ENCODE measurements at regions not wholly inside any gene's neighbourhood (a gene's known extent, or its start where the extent isn't known, plus 50 kb on each side); places are given as distances from the start of the nearest gene placed in this dataset.

- DNase-seq (ENCODE audit: low read depth) = no peak
- no peak for TF ChIP-seq CTCF (conservative IDR thresholded peaks at IDR 0.05; ENCODE audit: control insufficient read depth, insufficient read depth, low read depth, low read length)
- H3K4me3 ChIP-seq (ENCODE audit: control insufficient read depth, low read depth, low read length) = no peak overlapping the region
Measured at GRCh38 chr4:170623899-170624298, 534.1 kb upstream of the AADAT start.

- DNase-seq (ENCODE audit: low read depth) = peak; percentile 27
- no peak for TF ChIP-seq CTCF (conservative IDR thresholded peaks at IDR 0.05; ENCODE audit: control insufficient read depth, insufficient read depth, low read depth, low read length)
- H3K4me3 ChIP-seq (ENCODE audit: control insufficient read depth, low read depth, low read length) = no peak overlapping the region
Measured at GRCh38 chr4:170610434-170610833, 520.7 kb upstream of the AADAT start.

GRCh38 chr4:170599894-170600293, 510.1 kb upstream of the AADAT start:
- no peak for DNase-seq (ENCODE audit: low read depth)
- H3K4me3 ChIP-seq (ENCODE audit: control insufficient read depth, low read depth, low read length) = no peak overlapping the region
- no peak for TF ChIP-seq CTCF (conservative IDR thresholded peaks at IDR 0.05; ENCODE audit: control insufficient read depth, insufficient read depth, low read depth, low read length)

- H3K4me3 ChIP-seq (ENCODE audit: control insufficient read depth, low read depth, low read length) = no peak overlapping the region
- DNase-seq (ENCODE audit: low read depth) = peak; percentile 58
- TF ChIP-seq CTCF (conservative IDR thresholded peaks at IDR 0.05; ENCODE audit: control insufficient read depth, insufficient read depth, low read depth, low read length) = no peak
Measured at GRCh38 chr4:170591076-170591475, 501.3 kb upstream of the AADAT start.

GRCh38 chr4:170589597-170590191, 499.9 kb upstream of the AADAT start:
- peak; percentile 58 for DNase-seq (ENCODE audit: low read depth)
- TF ChIP-seq CTCF (conservative IDR thresholded peaks at IDR 0.05; ENCODE audit: control insufficient read depth, insufficient read depth, low read depth, low read length) = peak; percentile 39
- no peak overlapping the region for H3K4me3 ChIP-seq (ENCODE audit: control insufficient read depth, low read depth, low read length)

- no peak for TF ChIP-seq CTCF (conservative IDR thresholded peaks at IDR 0.05; ENCODE audit: control insufficient read depth, insufficient read depth, low read depth, low read length)
- DNase-seq (ENCODE audit: low read depth) = no peak
- no peak overlapping the region for H3K4me3 ChIP-seq (ENCODE audit: control insufficient read depth, low read depth, low read length)
Measured at GRCh38 chr4:170581969-170582368, 492.2 kb upstream of the AADAT start.

GRCh38 chr4:170581322-170581721, 491.6 kb upstream of the AADAT start:
- DNase-seq (ENCODE audit: low read depth) = no peak
- no peak overlapping the region for H3K4me3 ChIP-seq (ENCODE audit: control insufficient read depth, low read depth, low read length)
- TF ChIP-seq CTCF (conservative IDR thresholded peaks at IDR 0.05; ENCODE audit: control insufficient read depth, insufficient read depth, low read depth, low read length) = no peak
